GM21825 (cell line): ENCODE measurements at regions not wholly inside any gene's neighbourhood (a gene's known extent, or its start where the extent isn't known, plus 50 kb on each side); places are given as distances from the start of the nearest gene placed in this dataset.
"Not testable (repeated sequence)": the region's sequence is repeated elsewhere in the genome, so short reads cannot be mapped to it uniquely, and the experiment has no call there.

Experiments
- ATAC-seq: cut with Tn5 transposase; IDR thresholded peaks from one replicate; pipeline ENCODE4 v1.9.1; 2021; ENCODE audit warnings: mild to moderate bottlenecking, moderate library complexity; ENCODE audit not compliant: unreplicated experiment

DNA sequence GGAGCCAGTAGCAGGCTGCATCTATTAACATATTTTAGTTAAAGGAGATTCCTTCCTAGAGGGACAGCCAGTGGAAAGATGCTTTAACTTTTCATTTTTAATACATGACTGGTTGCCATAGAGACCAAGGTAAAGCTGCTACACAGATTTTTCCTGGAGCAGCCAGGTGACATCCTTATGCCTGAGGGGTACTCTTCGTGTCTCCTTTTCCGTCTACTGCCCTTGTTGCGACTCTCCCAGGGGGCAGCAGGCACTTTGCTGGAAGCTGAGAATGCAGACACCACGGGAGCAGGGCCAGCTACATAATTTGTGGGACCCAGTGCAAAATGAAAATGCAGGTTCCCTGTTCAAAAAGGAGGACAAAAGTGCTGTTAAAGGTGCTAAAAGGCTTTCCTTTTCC lies 340.4 kb downstream of the CEP170 start:
- ATAC-seq = not testable (repeated sequence)

DNA sequence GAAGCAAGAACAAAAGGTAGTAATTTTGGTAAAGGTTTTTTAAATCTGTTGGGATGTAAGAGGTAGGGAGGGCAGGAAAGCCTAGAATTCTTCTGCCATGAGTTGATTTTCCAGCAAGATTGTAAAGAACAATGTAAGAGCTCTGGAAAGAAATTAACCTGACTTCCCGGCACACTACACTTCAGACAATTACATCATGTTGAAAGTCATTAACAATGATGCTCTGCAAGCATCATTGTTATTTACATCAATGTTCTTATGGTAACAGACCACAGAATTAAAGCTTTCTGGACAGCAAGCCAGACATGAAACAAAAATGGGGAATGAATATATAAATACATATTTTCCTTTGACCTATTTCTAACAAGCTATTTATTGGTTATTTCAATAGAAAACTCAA lies 342.2 kb downstream of the CEP170 start:
- ATAC-seq = not testable (repeated sequence)

DNA sequence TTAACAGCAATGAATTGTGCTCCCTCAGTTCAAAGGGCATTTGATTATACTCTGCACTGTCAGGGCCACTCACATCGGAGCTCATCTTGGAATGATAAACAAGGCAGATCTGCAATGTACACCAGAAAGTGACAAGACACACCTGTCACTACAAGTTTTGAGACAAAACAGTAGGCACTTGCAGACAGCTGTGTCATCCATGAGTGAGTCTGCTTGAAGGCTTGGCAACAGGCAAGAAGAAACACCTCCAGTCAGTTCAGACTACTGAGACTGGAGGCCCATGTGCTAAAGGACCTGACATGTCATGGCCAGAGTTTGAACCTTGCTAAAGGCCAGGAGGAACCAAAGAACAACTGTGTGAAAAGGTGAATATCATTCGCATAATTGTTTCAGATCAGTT lies 354.5 kb downstream of the CEP170 start:
- not testable (repeated sequence) for ATAC-seq

DNA sequence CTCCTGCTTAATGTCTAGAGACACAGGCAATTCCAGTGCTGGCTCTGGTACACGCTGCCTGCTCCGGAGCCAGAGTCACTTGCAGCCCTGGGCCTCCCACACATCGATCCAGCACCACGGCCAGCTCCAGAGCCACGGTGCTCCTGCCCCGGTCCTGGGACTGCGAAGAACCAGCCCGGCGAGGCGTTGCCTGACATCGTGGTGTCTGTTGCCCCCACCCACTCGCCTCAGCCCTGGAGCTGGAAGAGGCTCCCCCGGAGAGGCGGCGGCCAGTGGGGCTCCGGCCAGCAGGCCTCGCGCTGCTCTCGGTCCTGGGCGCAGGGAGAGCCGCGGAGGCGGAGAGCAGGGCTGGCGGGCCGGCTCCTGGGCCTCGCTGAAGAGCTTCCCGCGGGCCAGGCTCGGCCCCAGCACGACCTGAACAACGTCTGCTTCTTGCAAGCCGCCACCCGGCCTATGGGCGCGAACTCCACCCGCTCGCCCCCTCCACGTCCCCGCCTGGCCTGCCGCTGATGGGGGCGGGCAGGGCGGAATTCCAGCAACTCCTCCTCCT lies 364.8 kb downstream of the CEP170 start:
- no peak for ATAC-seq

DNA sequence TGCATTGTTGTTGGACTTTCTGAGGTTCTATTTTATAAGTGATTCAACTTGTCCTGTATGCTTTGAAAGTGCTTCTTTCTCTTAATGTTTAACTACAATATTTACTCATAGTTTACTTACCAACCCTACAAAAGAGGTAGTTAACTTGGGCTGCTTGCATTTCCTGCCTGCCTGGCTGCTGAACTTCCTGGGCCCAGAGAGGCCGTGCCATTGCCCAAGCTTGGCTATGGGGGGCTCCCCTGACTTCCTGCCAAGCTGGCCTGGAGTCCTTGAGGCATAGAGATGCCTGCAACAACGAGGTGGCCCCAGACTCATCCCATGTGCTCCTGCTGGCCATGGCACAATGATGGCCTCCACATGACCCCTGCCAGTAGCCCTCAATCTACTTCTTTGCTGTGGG lies 361.6 kb upstream of the PLD5 start:
- ATAC-seq = peak; percentile 99

DNA sequence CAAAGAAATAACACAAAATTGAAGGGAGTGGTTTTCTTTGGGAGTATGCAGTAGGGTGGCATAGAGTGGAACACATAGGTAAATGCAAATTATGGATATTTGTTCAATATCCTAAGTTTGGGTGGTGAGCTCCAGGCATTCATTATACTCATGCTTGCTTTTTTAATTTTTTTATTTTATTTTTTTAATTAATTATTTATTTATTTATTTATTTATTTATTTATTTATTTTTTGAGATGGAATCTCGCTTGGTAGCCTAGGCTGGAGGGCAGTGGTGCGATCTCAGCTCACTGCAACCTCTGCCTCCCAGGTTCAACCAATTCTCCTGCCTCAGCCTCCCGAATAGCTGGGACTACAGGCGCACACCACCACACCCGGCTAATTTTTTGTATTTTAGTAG lies 355.5 kb upstream of the PLD5 start:
- ATAC-seq = not testable (repeated sequence)

DNA sequence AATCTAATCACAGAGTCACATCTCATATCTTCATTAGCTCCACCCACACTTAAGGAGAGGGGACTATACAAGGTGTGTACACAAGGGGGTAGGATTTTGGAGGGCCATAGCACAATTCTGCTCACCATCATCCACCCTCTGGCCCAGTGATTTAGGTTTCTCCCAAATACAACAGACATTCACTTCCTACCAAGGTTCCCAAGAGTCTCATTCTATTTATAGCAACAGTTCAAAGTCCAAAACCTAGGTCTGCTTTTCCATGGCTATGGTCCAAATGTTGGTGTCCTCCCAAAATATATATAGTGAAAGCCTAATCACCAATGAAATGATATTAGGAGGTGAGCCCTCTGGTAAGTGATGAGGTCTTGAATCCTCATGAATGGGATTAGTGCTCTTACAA lies 353.2 kb upstream of the PLD5 start:
- no peak for ATAC-seq

DNA sequence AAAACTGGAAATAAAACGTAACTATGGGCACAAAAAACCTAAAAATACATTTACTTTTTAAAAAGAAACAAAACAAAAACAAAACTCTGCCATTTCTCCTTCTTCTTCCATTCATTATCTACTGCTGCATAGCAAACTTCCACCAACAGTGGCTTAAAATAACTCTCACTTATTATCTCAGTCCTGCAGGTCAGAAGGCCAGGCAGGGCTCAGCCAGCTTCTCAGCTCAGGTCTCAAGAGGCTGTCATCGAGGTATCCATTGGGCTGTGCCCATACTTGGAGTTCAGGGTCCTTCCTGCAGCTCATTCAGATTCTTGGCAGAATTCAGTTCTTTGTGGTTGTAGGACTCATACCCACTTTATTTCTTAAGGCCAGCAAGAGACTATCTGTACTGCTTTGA lies 352.7 kb upstream of the PLD5 start:
- ATAC-seq = no peak

DNA sequence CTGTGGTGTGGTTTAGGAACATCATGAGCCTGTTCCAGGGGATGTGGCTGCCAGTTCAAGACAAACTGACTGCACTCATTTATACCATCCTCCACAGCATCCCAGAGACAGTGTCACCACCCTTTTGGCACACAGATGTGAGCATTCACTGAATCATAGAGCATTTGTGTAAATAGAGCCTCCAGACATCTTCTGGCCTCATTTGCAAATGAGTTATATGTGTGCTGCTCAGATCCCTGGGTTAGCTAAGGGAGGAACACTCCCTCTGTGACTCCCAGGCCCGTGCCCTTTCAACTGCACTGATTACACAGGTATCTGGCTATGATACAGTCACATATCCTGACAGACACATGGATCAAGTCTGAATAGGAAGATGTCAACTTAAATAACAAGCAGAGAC lies 351.5 kb upstream of the PLD5 start:
- no peak for ATAC-seq

DNA sequence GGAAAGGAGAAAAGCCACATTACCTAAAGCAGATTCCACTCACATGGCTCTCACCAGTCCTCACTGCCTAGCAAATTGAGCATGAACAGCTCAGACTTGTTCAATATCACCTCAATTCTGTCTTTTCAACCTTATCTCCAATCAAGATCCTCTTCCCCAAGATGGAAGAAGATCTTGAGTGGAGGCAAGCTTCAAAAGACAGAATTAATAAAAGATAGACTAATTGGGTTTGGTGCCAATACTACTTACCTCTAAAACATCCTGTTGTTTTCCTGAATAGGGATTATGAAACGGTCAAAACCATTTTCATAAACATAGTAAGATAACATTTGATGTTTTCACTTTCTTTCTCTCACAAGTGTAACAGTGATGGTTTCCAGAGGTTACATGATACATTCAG lies 349.2 kb upstream of the PLD5 start:
- ATAC-seq = no peak

DNA sequence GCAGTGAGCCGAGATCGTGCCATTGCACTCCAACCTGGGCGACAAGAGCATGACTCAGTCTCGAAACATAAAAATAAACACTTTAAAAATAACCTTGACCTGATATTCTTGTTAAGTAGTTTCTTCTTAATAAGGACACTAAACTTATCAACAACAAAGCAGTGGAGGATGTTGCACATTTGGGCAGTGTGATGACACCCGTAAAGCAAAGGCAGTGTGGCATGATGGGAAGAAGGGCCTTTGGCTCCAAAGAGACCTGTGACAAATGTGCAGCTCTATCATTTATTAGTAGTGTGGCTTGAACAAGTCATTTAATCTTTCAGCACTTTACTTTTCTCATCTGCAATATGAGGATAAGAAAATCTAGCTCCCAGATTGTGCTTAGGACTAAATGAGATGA lies 348.0 kb upstream of the PLD5 start:
- ATAC-seq = no peak

DNA sequence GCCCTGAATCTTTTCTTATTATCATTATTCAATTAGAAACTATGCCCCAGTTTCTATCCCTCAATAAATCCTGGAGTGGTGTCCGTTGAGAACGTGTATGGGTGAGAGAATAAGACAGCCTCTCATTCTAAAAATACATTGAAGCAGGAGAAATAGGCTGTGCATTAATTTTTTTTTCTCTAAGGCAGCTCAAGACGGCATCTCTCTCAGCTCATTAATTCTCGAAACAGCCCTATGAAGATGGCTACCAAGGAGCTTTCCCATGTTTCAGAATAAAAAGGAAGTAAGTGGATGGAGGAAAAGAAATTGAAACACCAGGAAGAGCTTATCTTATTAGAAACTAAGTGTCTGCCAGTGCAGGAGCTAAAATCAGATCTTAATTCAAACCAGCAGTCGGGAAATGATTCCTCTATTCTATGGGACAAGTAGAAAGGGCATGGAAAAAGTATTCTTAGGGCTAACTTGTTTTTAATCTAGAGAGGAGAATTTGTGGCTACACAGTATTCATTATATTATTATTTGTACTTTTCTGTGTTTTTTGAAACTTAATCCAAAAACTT lies 347.1 kb upstream of the PLD5 start:
- ATAC-seq = no peak

DNA sequence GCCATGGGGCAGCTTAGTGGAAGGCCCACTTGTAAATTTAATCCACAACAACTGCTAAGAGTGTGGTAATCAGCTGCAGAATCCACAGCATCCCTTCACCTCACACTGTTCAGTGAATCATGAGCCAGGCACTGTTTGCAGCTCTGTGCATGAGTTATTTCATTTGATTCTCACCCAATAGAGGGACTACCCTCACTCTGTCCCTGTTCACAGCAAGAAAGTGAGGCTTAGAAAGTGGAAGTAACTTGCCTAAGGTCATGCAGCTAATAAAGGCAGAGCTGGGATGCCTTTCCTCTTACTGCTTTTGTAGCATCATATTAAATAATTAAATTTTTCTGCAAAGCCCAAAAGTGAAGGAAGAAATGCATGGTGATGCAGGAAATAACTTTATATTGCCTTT lies 346.5 kb upstream of the PLD5 start:
- no peak for ATAC-seq

DNA sequence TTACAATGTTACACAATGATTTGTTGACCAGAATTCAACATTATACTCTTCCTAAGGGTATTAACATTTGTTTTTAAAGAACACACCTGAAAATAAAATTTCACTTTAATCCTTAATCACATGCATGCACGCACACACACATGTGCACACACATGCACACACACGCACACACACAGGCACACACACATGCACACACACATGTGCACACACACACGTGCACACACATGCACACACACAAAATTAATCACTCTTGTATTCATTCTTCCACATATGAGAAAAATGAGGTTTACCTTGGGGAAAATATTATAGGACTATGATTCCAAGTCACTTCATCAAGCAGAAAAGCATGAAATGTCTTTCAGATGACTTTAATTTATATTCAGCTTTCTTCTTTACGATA lies 331.8 kb upstream of the PLD5 start:
- ATAC-seq = no peak

DNA sequence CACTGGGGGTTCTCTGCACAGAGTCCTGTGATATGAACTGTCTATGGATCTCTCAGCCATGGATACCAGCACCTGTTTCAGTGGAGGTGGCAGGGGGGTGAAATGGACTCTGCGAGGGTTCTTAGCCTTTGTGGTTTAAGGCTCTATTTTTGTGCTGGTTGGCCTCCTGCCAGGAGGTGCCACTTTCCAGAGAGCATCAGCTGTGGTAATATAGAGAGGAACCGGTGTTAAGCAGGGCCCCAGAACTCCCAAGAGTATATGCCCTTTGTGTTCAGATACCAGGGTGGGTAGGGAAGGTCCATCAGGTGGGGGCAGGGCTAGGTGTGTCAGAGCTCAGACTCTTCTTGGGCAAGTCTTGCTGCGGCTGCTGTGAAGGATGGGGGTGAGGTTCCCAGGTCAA lies 330.0 kb upstream of the PLD5 start:
- no peak for ATAC-seq

DNA sequence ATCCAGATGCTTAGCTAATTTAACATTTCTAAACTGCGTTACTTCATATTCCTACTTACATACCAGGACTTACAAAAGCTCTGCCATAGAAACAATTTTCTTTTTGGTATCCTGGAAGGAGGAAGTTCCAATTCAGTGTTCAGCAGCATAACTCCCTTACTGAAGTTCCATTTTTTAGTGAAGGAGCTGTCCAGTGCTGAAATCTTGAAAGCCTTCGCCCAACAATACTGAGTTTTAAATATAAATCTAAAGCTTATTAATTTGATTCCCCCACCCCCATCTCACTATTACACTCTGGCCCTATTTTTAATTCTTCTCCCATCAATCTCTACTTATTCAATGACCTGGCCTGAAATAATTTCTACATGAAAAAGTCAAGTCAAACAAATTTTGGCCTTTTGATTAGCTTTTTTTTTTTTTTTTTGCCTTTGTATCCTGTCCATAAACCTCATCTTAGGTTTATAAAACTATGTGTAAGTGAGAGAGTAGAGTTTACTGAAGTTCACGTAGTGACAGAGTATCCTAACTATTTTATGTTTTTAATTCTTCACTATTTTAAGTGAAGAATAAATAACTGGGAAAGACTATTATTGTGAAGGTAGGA lies 323.0 kb upstream of the PLD5 start:
- no peak for ATAC-seq

DNA sequence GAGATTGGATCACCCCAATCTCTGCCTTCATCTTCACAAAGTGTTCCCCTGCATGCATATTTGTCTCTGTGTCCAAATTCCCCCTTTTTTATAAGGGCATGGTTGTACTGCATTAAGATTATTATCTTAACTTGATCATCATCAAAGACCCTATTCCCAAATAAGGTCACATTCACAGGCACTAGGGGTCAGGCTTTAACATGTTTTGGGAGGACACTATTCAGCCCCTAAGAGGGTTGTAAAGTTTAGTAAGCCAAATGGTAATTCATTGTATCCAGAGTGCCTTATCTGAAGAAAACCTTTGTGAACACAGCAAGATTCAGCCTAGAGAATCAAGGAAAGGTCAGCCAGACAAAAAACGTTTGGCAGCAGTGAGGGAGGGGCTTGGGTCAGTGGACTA lies 317.6 kb upstream of the PLD5 start:
- no peak for ATAC-seq

DNA sequence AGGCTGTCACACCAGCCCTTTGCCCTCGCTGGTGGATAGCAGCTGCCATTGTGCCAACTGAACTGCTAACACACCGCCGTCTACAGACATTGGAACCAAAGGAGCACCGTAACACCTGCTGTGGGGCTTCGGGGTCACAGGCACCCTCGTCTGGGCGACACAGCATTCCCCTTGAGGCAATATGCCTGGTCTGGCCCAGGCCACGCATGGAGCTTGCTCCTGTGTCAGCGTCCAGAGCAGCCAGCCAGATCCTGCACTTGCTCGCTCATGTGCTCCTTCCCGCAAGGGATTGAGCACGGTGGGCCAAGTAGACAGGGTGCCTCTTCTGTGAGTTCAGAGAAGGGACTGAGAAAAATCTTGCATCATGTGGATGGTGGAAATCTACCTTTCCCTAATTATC lies 314.6 kb upstream of the PLD5 start:
- ATAC-seq = no peak

DNA sequence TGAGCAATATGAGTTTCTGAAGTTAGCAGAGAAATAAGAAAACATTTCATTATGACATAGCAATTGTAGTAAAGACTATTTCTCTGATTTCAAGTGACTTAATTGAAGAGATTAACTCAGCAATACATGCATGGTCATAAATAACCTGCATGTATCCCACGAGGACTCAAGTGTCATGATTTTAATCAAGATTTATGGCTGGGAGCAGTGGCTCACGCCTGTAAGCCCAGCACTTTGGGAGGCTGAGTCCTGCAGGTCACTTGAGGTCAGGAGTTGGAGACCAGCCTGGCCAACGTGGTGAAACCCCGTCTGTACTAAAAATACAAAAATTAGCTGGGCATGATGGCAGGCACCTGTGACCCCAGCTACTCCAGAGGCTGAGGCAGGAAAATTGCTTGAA lies 311.9 kb upstream of the PLD5 start:
- no peak for ATAC-seq

DNA sequence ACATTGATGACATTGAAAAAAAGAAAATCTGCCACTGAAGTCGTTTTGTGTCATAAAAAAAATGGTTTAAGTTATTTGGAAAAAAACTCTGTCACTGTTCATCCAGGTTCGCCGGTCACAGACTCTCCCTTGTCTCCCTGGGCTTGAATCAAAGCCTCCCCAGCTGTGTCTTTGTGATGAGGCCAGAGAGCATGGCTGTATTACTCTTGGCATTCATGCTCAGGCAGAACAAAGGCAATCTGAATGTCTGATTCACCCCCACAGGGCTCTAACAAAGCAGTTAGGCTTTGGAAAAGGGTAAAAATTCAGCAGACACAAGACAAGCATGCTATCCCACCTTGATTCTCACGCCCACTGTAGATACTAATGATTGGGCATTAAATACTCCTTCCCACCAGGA lies 304.3 kb upstream of the PLD5 start:
- no peak for ATAC-seq

DNA sequence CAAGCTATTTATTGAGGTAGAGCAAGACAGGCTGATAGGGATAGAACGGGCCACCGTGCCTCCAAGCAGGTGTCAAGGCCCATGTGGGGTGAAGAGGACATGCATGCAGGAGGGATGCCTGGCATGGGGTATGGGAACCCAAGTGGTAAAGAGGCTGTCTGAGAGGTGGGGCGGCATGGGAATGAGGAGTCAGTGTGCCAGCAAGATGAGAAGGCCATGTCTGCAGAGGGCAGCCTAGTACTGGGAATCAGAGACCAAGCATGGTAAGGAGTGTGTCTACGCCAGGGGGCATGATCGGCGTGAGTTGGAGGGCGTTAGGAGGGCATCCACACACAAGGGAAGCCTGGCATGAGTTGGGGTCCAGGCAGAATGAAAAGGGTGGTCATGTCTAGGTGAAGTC lies 303.7 kb upstream of the PLD5 start:
- no peak for ATAC-seq

DNA sequence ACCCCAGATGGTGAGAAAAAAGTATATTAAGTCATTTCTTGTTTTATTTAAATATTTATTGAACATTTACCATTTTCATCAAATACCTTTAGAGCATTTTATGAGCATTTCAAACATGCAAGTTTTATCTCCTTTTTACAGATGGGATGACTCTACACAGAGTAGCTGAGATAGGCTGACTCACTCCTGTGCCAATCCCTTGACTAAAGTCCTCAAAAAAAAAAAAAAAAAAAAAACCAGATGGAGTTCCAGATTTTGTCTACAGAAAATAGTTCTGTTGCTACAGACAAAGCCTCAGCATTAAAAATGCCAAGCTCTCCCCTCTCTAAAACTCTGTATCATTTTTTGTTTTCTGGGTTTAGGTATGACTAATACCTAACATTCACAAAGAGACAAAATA lies 303.0 kb upstream of the PLD5 start:
- no peak for ATAC-seq

DNA sequence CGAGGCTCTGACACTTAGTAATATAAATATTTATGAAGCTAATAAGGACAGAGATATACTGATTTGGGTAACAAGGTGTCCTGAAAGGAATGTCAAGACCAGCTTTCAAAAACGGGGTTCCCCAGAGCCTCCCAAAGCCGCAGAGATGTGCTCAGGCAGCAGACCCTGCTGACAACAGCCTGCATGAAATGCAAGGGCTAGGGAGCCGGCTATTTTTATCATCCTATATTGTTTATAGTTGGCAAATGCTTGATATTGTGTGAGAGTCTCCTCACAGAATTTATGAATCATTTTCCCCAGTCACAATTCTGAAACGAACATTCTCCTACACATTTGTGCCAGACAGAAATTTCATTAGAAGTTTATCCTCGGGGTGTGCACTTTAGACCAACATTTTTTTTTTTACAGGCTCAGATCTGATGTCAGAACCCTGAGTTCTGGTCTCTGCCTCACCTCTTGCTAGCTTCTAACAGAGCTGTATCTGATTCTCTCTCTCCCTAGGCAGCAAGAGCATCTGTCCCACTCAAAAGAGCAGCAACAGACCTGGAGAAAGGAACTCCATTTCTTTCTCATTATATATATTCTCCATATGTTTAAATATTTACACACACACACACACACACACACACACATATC lies 302.3 kb upstream of the PLD5 start:
- ATAC-seq = no peak
